ENCODE measurements at regions not wholly inside any gene's neighbourhood (a gene's known extent, or its start where the extent isn't known, plus 50 kb on each side); places are given as distances from the start of the nearest gene placed in this dataset.

GRCh38 chr4:114217150-114217817, 237.8 kb upstream of the ARSJ start:
- H3K27me3 Mint-ChIP-seq (ENCODE audit: low read depth in 3 of 3): peaks cover 0 to 2% (median 0%) of the 10 kb centered on the region in 3 donors
- Histone ChIP-seq H3K9ac (ENCODE audit: insufficient read depth, low read length, poor library complexity, severe bottlenecking) (no peak overlapping the region), H3K4me3 (replicated peaks in 1 of 3; ENCODE audit: low read depth in 2 of 3, low read length in 3 of 3) (no peak overlapping the region), H4K20me1 (ENCODE audit: insufficient read depth, low read length) (no peaks in the 10 kb centered on the region), H3K36me3 (replicated peaks in 1 of 2; ENCODE audit: control insufficient read depth in 1 of 2, insufficient read depth in 2 of 2, low read length in 2 of 2) (no peaks in the 10 kb centered on the region), H3K79me2 (ENCODE audit: insufficient read depth, low read length) (no peaks in the 10 kb centered on the region), H2AFZ (ENCODE audit: insufficient read depth, low read depth, low read length, poor library complexity, severe bottlenecking) (no peak overlapping the region), H3K27me3 (ENCODE audit: control insufficient read depth in 2 of 2, insufficient read depth in 2 of 2, low read length in 2 of 2) (no peaks in the 10 kb centered on the region), H3K27ac (ENCODE audit: low read depth in 1 of 2, low read length in 2 of 2) (no peak overlapping the region), H3K9me3 (replicated peaks in 1 of 2; ENCODE audit: control insufficient read depth in 1 of 2, insufficient read depth in 1 of 2, low read length in 2 of 2) (peaks cover 8 to 14% of the 10 kb centered on the region in 2 donors), H3K4me1 (ENCODE audit: control insufficient read depth in 1 of 2, insufficient read depth in 2 of 2, low read length in 2 of 2) (no peaks in the 10 kb centered on the region), H3K4me2 (replicated peaks; ENCODE audit: extremely low read depth, low read length, poor library complexity, severe bottlenecking) (no peak overlapping the region)
- TF ChIP-seq CTCF (IDR thresholded peaks at IDR 0.05): no peak
- no peaks in the 10 kb centered on the region for H3K4me1 Mint-ChIP-seq
- 97% methylated on average over 6 of the region's 10 CpGs for WGBS (ENCODE audit: insufficient coverage)
- peaks cover 0 to 14% (median 4%) of the 10 kb centered on the region in 7 donors for H3K9me3 Mint-ChIP-seq
- DNase-seq: no peak
- H3K27ac Mint-ChIP-seq: no peak overlapping the region
- intact Hi-C loops (cut with micrococcal nuclease): no loop called here
- no peak overlapping the region for H3K4me3 Mint-ChIP-seq
- H3K36me3 Mint-ChIP-seq: no peaks in the 10 kb centered on the region

GRCh38 chr4:114223580-114223979, 244.1 kb upstream of the ARSJ start:
- Histone ChIP-seq H3K9ac (ENCODE audit: insufficient read depth, low read length, poor library complexity, severe bottlenecking) (no peak overlapping the region), H3K27me3 (ENCODE audit: control insufficient read depth in 2 of 2, insufficient read depth in 2 of 2, low read length in 2 of 2) (no peaks in the 10 kb centered on the region), H3K4me2 (replicated peaks; ENCODE audit: extremely low read depth, low read length, poor library complexity, severe bottlenecking) (no peak overlapping the region), H3K36me3 (replicated peaks in 1 of 2; ENCODE audit: control insufficient read depth in 1 of 2, insufficient read depth in 2 of 2, low read length in 2 of 2) (no peaks in the 10 kb centered on the region), H3K4me1 (ENCODE audit: control insufficient read depth in 1 of 2, insufficient read depth in 2 of 2, low read length in 2 of 2) (no peaks in the 10 kb centered on the region), H3K27ac (ENCODE audit: low read depth in 1 of 2, low read length in 2 of 2) (no peak overlapping the region), H3K4me3 (replicated peaks in 1 of 3; ENCODE audit: low read depth in 2 of 3, low read length in 3 of 3) (no peak overlapping the region), H4K20me1 (ENCODE audit: insufficient read depth, low read length) (no peaks in the 10 kb centered on the region), H2AFZ (ENCODE audit: insufficient read depth, low read depth, low read length, poor library complexity, severe bottlenecking) (no peak overlapping the region), H3K79me2 (ENCODE audit: insufficient read depth, low read length) (no peaks in the 10 kb centered on the region), H3K9me3 (replicated peaks in 1 of 2; ENCODE audit: control insufficient read depth in 1 of 2, insufficient read depth in 1 of 2, low read length in 2 of 2) (no peaks in the 10 kb centered on the region)
- Mint-ChIP-seq H3K4me1 (no peaks in the 10 kb centered on the region), H3K4me3 (no peak overlapping the region), H3K36me3 (no peaks in the 10 kb centered on the region), H3K27me3 (ENCODE audit: low read depth in 3 of 3) (no peaks in the 10 kb centered on the region), H3K27ac (no peak overlapping the region), H3K9me3 (peaks cover 0 to 2% (median 0%) of the 10 kb centered on the region in 7 donors)
- DNase-seq: no peak
- no peak for TF ChIP-seq CTCF (IDR thresholded peaks at IDR 0.05)
- intact Hi-C loops (cut with micrococcal nuclease): no loop called here
- no CpG with 5 or more reads among the region's 1 CpG for WGBS (ENCODE audit: insufficient coverage)

Measured in CD14-positive monocyte (primary cell).